GM23248 (cell line): ENCODE measurements at regions not wholly inside any gene's neighbourhood (a gene's known extent, or its start where the extent isn't known, plus 50 kb on each side); places are given as distances from the start of the nearest gene placed in this dataset.

ENCODE experiments used
- DNase-seq: peaks from one replicate; pipeline ENCODE4 v3.0.0-alpha.2; 2015
- H2AFZ ChIP-seq: fragments of 200-600 bp; sonication (generic); 2 replicates; pipeline ENCODE4 v1.6.1; 2016; ENCODE audit warnings: antibody characterized with exemption
- H3F3A ChIP-seq: fragments of 200-600 bp; sonication (generic); 2 replicates; pipeline ENCODE4 v1.6.1; 2016; ENCODE audit warnings: mild to moderate bottlenecking, antibody characterized with exemption, mixed run types; ENCODE audit not compliant: insufficient read depth
- H3K27ac ChIP-seq: fragments of 200-600 bp; sonication (generic); 2 replicates; pipeline ENCODE4 v1.5.1; 2016; ENCODE audit warnings: mild to moderate bottlenecking
- H3K27me3 ChIP-seq: fragments of 200-600 bp; sonication (generic); replicated peaks from 2 replicates; pipeline ENCODE4 v1.6.1; 2016; ENCODE audit warnings: mild to moderate bottlenecking; ENCODE audit not compliant: insufficient read depth
- H3K36me3 ChIP-seq: fragments of 200-600 bp; sonication (generic); 2 replicates; pipeline ENCODE4 v1.6.1; 2016; ENCODE audit warnings: low read depth, mild to moderate bottlenecking
- H3K4me1 ChIP-seq: fragments of 200-600 bp; sonication (generic); 2 replicates; pipeline ENCODE4 v1.6.1; 2016; ENCODE audit warnings: mild to moderate bottlenecking; ENCODE audit not compliant: insufficient read depth
- H3K4me2 ChIP-seq: fragments of 200-600 bp; sonication (generic); one replicate; pipeline ENCODE4 v1.6.1; 2016; ENCODE audit warnings: mild to moderate bottlenecking; ENCODE audit not compliant: unreplicated experiment
- H3K4me3 ChIP-seq: fragments of 200-600 bp; sonication (generic); 2 replicates; pipeline ENCODE4 v1.5.1; 2016; ENCODE audit warnings: mild to moderate bottlenecking
- H3K79me2 ChIP-seq: fragments of 200-600 bp; sonication (generic); 2 replicates; pipeline ENCODE4 v1.6.1; 2016; ENCODE audit warnings: mild to moderate bottlenecking; ENCODE audit not compliant: insufficient read depth
- H3K9ac ChIP-seq: fragments of 200-600 bp; sonication (generic); 2 replicates; pipeline ENCODE4 v1.6.1; 2016; ENCODE audit warnings: mild to moderate bottlenecking
- H3K9me2 ChIP-seq: fragments of 200-600 bp; sonication (generic); 2 replicates; pipeline ENCODE4 v1.6.1; 2016; ENCODE audit warnings: mixed run types, mild to moderate bottlenecking, moderate library complexity; ENCODE audit not compliant: insufficient read depth
- H3K9me3 ChIP-seq: fragments of 200-600 bp; sonication (generic); one replicate; pipeline ENCODE4 v1.6.1; 2017; ENCODE audit warnings: low read depth
- H4K20me1 ChIP-seq: fragments of 200-600 bp; sonication (generic); 2 replicates; pipeline ENCODE4 v1.6.0; 2016; ENCODE audit not compliant: insufficient read depth
- EZH2 ChIP-seq: fragments of 200-600 bp; sonication (generic); IDR thresholded peaks from 2 replicates; pipeline ENCODE4 v1.6.1; 2018; ENCODE audit warnings: antibody characterized with exemption, mild to moderate bottlenecking; ENCODE audit not compliant: insufficient read depth, poor library complexity, severe bottlenecking
- EZH2phosphoT487 ChIP-seq: fragments of 200-600 bp; sonication (generic); IDR thresholded peaks from 2 replicates; pipeline ENCODE4 v1.6.1; 2018; ENCODE audit warnings: antibody characterized with exemption, moderate library complexity, mild to moderate bottlenecking, low read depth; ENCODE audit not compliant: insufficient read depth
- WGBS, 2 experiments: methylation state at CpG; one replicate each; pipeline ENCODE4 v1.1.6; 2015 to 2017; ENCODE audit warnings: low lambda C conversion rate in 2 of 2, low coverage in 1 of 2; ENCODE audit errors: missing lambda C conversion rate in 2 of 2; 5-methylcytosine and 5-hydroxymethylcytosine counted together
- in situ Hi-C: fragments of 300-500 bp; cut with MboI; formaldehyde crosslinking; loops from 2 replicates; pipeline ENCODE4 v1.15.0; 2020

DNA sequence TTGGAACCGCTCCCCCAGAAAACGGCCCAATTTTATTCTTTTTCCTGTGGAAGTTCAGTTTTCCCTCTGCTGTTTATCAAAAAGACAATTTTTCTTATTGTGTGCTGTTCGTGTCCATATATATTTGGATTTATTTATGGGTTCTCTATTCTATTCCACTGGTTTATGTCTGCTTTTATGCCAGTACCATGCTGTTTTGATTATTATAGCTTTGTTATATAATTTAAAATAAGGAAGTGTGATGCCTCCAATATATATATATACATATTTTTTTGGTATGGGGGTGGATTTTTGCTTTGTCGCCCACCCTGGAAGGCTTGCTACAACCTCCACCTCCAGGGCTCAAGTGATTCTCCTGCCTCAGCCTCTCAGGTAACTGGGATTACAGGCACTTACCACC, 103.3 kb downstream of the TFAP2B start:
- H3K79me2 ChIP-seq: no peaks in the 10 kb centered on the region
- WGBS, 2 experiments: 40 to 44% methylated on average over 4 of the region's 4 CpGs
- no peaks in the 10 kb centered on the region for H4K20me1 ChIP-seq
- no peak overlapping the region for H2AFZ ChIP-seq
- in situ Hi-C loops: no loop called here
- H3K27me3 ChIP-seq: no peaks in the 10 kb centered on the region
- no peak overlapping the region for H3K27ac ChIP-seq
- no peaks in the 10 kb centered on the region for H3K4me1 ChIP-seq
- TF ChIP-seq EZH2phosphoT487 (no peak), EZH2 (no peak)
- H3K4me3 ChIP-seq: no peak overlapping the region
- no peak overlapping the region for H3K9ac ChIP-seq
- no peaks in the 10 kb centered on the region for H3K9me3 ChIP-seq
- no peaks in the 10 kb centered on the region for H3K9me2 ChIP-seq
- H3F3A ChIP-seq: no peaks in the 10 kb centered on the region
- no peaks in the 10 kb centered on the region for H3K36me3 ChIP-seq
- H3K4me2 ChIP-seq: no peak overlapping the region
- DNase-seq: no peak

DNA sequence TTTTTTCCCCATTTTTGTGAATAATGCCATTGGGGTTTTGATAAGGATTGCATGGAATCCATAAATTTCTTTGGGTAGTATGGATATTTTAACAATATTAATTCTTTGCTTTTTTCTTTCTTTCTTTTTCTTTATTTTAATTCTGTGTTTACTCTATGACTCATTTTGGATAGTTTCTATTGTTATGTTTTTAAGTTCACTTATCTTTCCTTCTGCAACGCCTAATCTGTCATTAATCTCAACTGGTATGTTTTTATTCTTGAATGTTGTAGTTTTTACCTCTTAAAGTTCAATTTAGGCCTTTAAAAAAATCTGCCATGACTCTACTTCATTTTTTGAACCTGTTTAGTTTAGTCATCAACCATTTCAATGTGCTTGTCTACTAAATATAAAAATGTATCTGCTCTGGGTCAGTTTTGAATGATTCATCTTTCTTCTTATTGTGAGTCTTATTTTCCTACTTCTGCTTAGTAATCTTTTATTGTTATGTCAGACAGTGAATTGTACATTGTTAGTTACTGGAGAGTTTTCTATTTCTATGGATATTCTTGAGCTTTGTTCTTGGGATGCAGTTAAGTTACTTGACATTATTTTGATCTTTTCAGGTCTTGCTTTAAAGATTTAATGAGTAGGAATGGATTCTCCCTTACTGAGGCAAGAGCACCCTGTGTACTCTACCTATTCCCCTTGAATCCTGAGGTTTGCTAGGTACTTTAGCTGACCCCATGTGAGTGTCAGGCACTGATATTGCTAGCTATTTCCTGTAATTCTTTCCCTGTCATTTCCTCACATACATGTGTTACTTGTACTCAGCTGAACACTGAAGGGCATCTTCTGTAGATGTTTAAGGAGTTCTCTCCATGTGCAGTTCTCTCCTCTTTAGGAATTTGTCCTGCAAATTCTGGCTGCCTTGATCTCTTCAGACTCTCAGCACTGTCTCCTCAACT, 104.2 kb downstream of the TFAP2B start:
- TF ChIP-seq EZH2 (no peak), EZH2phosphoT487 (no peak)
- DNase-seq: no peak
- H3K4me3 ChIP-seq: no peak overlapping the region
- in situ Hi-C loops: no loop called here
- no peak overlapping the region for H3K4me2 ChIP-seq
- no peaks in the 10 kb centered on the region for H3F3A ChIP-seq
- no peaks in the 10 kb centered on the region for H3K27me3 ChIP-seq
- H3K36me3 ChIP-seq: no peaks in the 10 kb centered on the region
- no peak overlapping the region for H2AFZ ChIP-seq
- no peaks in the 10 kb centered on the region for H3K79me2 ChIP-seq
- H3K4me1 ChIP-seq: no peaks in the 10 kb centered on the region
- H4K20me1 ChIP-seq: no peaks in the 10 kb centered on the region
- H3K27ac ChIP-seq: no peak overlapping the region
- no peak overlapping the region for H3K9ac ChIP-seq
- 19 to 34% methylated on average over 1 of the region's 1 CpG for WGBS, 2 experiments
- H3K9me3 ChIP-seq: no peaks in the 10 kb centered on the region
- H3K9me2 ChIP-seq: no peaks in the 10 kb centered on the region

DNA sequence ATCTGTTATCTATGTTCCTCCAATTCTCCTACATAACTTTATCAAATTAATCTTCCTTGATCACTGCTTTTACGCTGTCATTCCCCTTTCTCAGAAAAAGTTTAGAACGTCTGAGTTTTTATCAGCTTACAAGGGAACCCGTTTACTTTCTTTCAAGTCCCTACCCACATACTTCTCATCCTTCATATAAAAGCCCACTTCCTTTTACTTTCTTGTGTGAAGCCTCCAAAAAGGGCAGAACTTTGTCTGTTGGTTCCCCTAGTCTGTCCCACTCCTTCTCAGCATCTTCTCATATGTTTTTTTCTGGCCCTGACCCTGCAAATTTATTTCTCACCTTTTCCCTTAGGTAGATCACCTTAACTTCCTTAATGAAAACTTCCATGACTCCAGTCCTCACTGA, 106.1 kb downstream of the TFAP2B start:
- no peaks in the 10 kb centered on the region for H3K36me3 ChIP-seq
- no peaks in the 10 kb centered on the region for H3K27me3 ChIP-seq
- no peaks in the 10 kb centered on the region for H3K79me2 ChIP-seq
- H3K4me1 ChIP-seq: no peaks in the 10 kb centered on the region
- H3F3A ChIP-seq: no peaks in the 10 kb centered on the region
- 24 to 27% methylated on average over 3 of the region's 3 CpGs for WGBS, 2 experiments
- no peak overlapping the region for H2AFZ ChIP-seq
- no peak for DNase-seq
- TF ChIP-seq EZH2 (no peak), EZH2phosphoT487 (no peak)
- no peaks in the 10 kb centered on the region for H4K20me1 ChIP-seq
- no peaks in the 10 kb centered on the region for H3K9me2 ChIP-seq
- H3K9ac ChIP-seq: no peak overlapping the region
- H3K9me3 ChIP-seq: no peaks in the 10 kb centered on the region
- H3K4me2 ChIP-seq: no peak overlapping the region
- in situ Hi-C loops: no loop called here
- H3K27ac ChIP-seq: no peak overlapping the region
- no peak overlapping the region for H3K4me3 ChIP-seq

DNA sequence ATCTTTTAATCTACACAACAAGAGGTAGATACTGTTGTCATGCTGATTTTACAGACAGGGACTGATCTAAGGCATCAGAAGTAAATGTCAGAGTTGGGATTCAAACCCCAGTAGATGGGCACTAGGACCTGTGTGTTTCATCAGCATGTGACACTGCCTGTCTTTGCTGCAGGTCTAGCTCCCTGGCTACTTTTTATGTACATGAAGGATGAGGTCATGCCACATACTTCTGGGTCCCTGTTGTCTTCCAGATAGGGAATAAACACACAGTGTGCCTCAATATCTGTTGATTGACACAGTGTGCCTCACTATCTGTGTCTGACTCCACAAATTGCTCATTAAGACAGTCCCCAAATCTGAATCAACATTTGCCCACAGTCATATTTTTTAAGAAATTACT, 106.9 kb downstream of the TFAP2B start:
- TF ChIP-seq EZH2phosphoT487 (no peak), EZH2 (no peak)
- no peaks in the 10 kb centered on the region for H4K20me1 ChIP-seq
- no peaks in the 10 kb centered on the region for H3F3A ChIP-seq
- no peak overlapping the region for H2AFZ ChIP-seq
- no peak overlapping the region for H3K27ac ChIP-seq
- no peak overlapping the region for H3K4me3 ChIP-seq
- no peaks in the 10 kb centered on the region for H3K79me2 ChIP-seq
- H3K4me2 ChIP-seq: no peak overlapping the region
- no peaks in the 10 kb centered on the region for H3K4me1 ChIP-seq
- no peaks in the 10 kb centered on the region for H3K27me3 ChIP-seq
- no peak for DNase-seq
- H3K9ac ChIP-seq: no peak overlapping the region
- H3K9me2 ChIP-seq: no peaks in the 10 kb centered on the region
- in situ Hi-C loops: no loop called here
- H3K36me3 ChIP-seq: no peaks in the 10 kb centered on the region
- H3K9me3 ChIP-seq: no peaks in the 10 kb centered on the region
